HUES48 (cell line): ENCODE measurements at regions not wholly inside any gene's neighbourhood (a gene's known extent, or its start where the extent isn't known, plus 50 kb on each side); places are given as distances from the start of the nearest gene placed in this dataset.

Experiments used
- H3K27ac ChIP-seq: one replicate; pipeline ENCODE4 v1.7.0; 2013; ENCODE audit warnings: low read depth, low read length, inconsistent platforms
- H3K27me3 ChIP-seq: 2 replicates; pipeline ENCODE4 v1.6.1; 2013; ENCODE audit warnings: mild to moderate bottlenecking, low read length; ENCODE audit not compliant: control insufficient read depth, insufficient read depth
- H3K36me3 ChIP-seq: 2 replicates; pipeline ENCODE4 v1.6.1; 2013; ENCODE audit warnings: low read length; ENCODE audit not compliant: control insufficient read depth, insufficient read depth
- H3K4me1 ChIP-seq: 2 replicates; pipeline ENCODE4 v1.6.1; 2013; ENCODE audit warnings: mild to moderate bottlenecking, low read length; ENCODE audit not compliant: control insufficient read depth, insufficient read depth
- H3K4me3 ChIP-seq: 2 replicates; pipeline ENCODE4 v1.5.1; 2013; ENCODE audit warnings: mild to moderate bottlenecking, low read depth, low read length
- H3K9ac ChIP-seq: 2 replicates; pipeline ENCODE4 v1.6.1; 2013; ENCODE audit warnings: mild to moderate bottlenecking, low read depth, low read length, moderate library complexity
- H3K9me3 ChIP-seq: 2 replicates; pipeline ENCODE4 v1.6.1; 2013; ENCODE audit warnings: low read length; ENCODE audit not compliant: control insufficient read depth, insufficient read depth

DNA sequence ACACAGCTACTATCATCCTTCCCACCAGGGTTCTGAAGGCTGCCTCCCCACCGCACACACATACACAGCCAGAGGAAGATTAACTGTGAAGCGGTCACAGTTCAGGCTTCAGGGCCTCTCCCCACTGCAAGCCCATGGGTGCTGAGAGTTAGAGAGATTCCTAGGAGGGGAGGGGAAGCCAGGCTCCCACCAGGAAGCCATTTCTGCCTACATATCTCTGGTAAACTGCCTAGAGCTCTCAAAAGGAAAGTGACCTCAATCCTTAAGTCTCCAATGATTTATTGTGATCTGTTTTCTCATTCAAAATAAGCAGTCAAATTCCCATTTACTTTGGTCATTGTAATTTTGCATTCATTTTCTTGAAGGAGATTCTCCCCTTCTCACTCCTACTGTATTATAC lies 141.0 kb upstream of the BNIP2 start:
- H3K27ac ChIP-seq = no peak overlapping the region
- no peaks in the 10 kb centered on the region for H3K9me3 ChIP-seq
- H3K27me3 ChIP-seq = no peaks in the 10 kb centered on the region
- H3K36me3 ChIP-seq = no peaks in the 10 kb centered on the region
- H3K4me1 ChIP-seq = no peaks in the 10 kb centered on the region
- no peak overlapping the region for H3K4me3 ChIP-seq
- no peak overlapping the region for H3K9ac ChIP-seq

DNA sequence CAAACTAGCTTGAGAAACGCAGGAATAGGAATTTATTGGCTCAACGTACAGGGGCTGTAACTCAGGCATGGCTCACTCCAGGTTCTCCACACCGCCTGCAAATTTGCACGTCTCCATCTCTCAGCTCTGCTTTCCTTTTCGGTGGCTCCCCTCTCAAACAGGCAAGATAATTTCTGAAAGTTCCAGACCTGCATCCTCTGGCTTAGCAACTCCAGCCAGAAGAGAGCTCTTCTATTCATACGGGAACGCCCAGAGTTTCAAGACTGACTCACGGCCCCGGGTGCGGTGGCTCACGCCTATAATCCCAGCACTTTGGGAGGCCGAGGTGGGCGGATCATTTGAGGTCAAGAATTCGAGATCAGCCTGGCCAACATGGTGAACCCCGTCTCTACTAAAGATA lies 139.7 kb upstream of the BNIP2 start:
- Histone ChIP-seq H3K4me3 (no peak overlapping the region), H3K36me3 (no peaks in the 10 kb centered on the region), H3K9me3 (no peaks in the 10 kb centered on the region), H3K27ac (no peak overlapping the region), H3K4me1 (no peaks in the 10 kb centered on the region), H3K27me3 (no peaks in the 10 kb centered on the region), H3K9ac (no peak overlapping the region)

DNA sequence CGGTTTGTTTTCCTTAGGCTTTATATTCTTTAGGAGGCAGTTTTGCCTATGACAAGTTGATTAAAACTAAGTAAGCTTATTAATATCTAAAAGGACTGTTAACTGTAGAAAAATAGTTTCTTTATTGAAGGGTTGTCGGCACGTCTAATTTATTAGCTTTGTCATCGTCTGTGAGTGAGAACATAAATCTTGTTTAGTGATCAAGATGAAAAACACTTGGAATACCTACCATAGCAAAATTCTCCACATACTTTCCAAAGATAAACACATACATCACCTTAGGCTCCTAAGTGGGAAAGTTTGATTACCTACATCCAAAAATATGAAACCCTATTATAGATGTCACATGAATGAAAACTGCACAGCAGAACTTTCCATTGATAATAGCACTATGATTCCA lies 139.1 kb upstream of the BNIP2 start:
- Histone ChIP-seq H3K27me3 (no peaks in the 10 kb centered on the region), H3K4me3 (no peak overlapping the region), H3K9ac (no peak overlapping the region), H3K27ac (no peak overlapping the region), H3K36me3 (no peaks in the 10 kb centered on the region), H3K9me3 (no peaks in the 10 kb centered on the region), H3K4me1 (no peaks in the 10 kb centered on the region)

DNA sequence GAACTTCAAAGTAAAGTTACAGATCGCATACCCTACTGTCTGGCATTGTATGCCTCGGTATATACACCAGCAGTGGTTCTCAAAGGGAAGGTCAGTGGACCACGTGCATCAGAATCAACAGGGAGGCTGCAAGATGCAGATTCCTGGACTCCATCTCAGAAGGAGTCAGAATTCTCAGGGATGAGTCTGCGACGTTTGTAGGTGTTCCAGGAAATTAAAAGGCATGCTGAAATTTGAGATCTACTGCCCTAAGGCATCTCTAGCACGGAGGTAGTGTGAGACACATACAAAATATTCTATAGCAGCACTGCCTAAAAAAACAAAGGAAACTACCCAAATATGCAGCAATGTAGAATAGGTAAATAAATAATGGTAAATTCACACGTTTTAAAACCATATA lies 136.8 kb upstream of the BNIP2 start:
- H3K27ac ChIP-seq = no peak overlapping the region
- no peaks in the 10 kb centered on the region for H3K9me3 ChIP-seq
- H3K27me3 ChIP-seq = no peaks in the 10 kb centered on the region
- H3K4me1 ChIP-seq = no peaks in the 10 kb centered on the region
- no peak overlapping the region for H3K9ac ChIP-seq
- no peaks in the 10 kb centered on the region for H3K36me3 ChIP-seq
- no peak overlapping the region for H3K4me3 ChIP-seq

DNA sequence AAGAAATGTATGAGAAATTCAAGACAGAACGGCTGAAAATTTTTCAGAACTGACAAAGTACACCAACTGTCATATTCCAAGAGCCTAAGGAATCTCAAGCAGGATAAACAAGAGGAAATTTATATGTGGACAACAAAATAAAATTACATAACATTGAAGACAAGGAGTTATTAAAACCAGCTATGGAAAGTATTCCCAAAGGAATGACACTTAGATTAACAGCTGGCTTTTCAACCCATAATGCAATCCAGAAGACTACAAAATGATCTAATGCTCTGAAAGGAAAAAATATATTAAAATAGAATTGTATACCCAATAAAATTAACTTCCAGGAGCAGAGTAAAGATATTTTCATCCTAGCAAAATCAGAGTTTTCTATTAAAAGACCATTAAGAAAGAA lies 132.2 kb upstream of the BNIP2 start:
- Histone ChIP-seq H3K9ac (no peak overlapping the region), H3K4me1 (peaks cover 14% of the 10 kb centered on the region), H3K27ac (no peak overlapping the region), H3K27me3 (no peaks in the 10 kb centered on the region), H3K9me3 (no peaks in the 10 kb centered on the region), H3K36me3 (no peaks in the 10 kb centered on the region), H3K4me3 (no peak overlapping the region)

DNA sequence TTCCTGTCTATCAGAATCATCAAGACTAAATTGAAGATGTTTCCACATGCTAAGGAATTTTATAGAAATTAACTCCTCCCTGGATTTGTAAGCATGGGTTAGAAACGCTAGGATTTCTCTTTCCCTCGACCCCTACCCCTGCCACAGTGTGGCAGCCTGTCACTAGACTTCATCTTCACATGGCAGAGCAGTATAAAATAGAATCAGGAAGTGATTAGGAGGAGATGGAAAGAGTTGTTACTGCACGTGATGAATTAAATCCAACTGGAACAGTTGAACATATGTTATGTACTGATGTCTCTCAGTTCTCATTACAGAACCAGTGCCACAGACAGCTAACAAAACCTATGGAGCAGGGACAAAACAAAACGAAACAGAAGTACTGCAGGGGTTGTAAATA lies 130.0 kb upstream of the BNIP2 start:
- Histone ChIP-seq H3K4me3 (no peak overlapping the region), H3K27me3 (no peaks in the 10 kb centered on the region), H3K27ac (no peak overlapping the region), H3K9ac (no peak overlapping the region), H3K36me3 (no peaks in the 10 kb centered on the region), H3K9me3 (no peaks in the 10 kb centered on the region), H3K4me1 (peaks cover 14% of the 10 kb centered on the region)

DNA sequence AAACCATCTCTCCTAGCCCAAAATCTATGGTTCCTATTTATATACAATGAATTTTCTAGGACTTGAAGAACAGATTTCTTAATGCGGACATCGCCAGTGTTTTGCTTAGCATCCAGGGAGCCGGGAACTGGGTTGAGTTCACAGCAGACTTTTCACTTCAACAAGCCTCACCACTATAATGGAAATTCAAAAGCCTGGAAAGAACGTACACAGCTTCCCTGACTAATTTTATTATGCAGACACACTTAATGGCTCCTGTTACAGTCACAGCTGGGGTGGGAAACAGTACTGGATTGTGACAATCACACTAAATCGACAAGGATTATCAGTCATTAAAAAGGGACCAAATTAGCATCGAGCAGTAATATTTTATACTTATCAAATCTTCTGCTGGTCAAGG lies 129.2 kb upstream of the BNIP2 start:
- Histone ChIP-seq H3K27me3 (no peaks in the 10 kb centered on the region), H3K36me3 (no peaks in the 10 kb centered on the region), H3K4me1 (peaks cover 14% of the 10 kb centered on the region)

DNA sequence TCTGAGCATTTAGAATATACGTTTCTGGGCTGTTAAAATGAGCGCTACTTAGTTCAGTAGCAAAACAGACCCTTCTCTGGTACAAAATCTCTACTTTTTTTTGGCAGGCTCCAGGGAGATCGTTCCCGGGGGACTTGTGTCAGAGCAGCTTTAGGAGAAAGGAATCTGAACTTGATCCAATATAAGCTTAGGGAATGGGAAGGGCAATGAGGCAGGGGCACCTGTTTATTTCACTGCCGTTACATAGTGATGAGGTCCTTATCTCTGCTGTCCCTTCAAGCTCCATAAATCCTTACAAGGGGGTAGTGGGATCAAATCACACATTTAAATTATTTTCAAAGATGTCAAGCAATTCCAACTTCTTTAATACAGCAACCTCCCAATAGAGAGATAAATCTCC lies 128.7 kb upstream of the BNIP2 start:
- H3K27me3 ChIP-seq = no peaks in the 10 kb centered on the region
- no peaks in the 10 kb centered on the region for H3K36me3 ChIP-seq
- H3K9me3 ChIP-seq = no peaks in the 10 kb centered on the region
- H3K4me3 ChIP-seq = no peak overlapping the region
- H3K9ac ChIP-seq = no peak overlapping the region
- H3K4me1 ChIP-seq = peaks cover 14% of the 10 kb centered on the region
- no peak overlapping the region for H3K27ac ChIP-seq

More for the DNA sequence above, 129.2 kb upstream of the BNIP2 start:
- Histone ChIP-seq H3K9me3 (no peaks in the 10 kb centered on the region), H3K9ac (no peak overlapping the region), H3K4me3 (no peak overlapping the region), H3K27ac (no peak overlapping the region)

DNA sequence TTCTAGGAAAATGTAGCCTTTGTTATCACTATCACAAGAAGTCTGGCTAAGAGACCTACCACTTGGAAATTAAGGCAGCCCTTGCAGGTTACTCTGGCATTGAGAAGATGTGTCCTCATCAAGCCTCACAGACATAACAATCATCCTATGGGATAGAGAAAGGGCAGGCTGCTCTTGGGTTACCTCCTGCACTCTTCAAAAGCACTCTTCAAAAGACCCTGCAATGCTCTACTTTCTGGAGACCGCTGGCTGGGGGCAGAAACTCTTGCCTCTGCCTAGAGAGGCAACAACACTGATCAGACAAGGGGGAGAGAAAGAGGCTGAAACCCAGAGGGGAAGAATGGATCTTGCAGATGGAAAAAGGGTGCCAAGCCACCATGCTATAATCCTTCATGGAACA lies 127.9 kb upstream of the BNIP2 start:
- Histone ChIP-seq H3K4me1 (peaks cover 22% of the 10 kb centered on the region), H3K9ac (no peak overlapping the region), H3K4me3 (no peak overlapping the region), H3K27me3 (no peaks in the 10 kb centered on the region), H3K9me3 (no peaks in the 10 kb centered on the region), H3K27ac (no peak overlapping the region), H3K36me3 (no peaks in the 10 kb centered on the region)

DNA sequence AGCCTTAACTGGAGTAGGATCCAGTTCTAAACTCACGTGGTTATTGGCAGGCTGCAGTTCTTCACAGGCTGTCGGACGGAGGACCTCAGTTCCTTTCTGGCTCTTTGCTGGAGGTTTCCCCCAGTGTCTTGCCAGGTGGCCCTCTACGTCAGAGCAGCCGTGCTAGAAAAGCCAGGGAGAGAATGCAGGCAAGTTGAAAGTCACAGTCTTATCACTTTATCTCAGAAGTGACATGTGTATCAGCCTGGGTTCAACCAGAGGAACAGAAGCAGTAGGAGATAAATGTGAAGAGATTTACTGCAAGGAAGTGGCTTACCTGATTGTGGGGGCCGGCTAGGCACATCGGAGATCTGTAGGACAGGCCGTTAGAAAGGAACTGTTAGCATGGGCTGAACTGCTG lies 125.3 kb upstream of the BNIP2 start:
- H3K27me3 ChIP-seq = no peaks in the 10 kb centered on the region

DNA sequence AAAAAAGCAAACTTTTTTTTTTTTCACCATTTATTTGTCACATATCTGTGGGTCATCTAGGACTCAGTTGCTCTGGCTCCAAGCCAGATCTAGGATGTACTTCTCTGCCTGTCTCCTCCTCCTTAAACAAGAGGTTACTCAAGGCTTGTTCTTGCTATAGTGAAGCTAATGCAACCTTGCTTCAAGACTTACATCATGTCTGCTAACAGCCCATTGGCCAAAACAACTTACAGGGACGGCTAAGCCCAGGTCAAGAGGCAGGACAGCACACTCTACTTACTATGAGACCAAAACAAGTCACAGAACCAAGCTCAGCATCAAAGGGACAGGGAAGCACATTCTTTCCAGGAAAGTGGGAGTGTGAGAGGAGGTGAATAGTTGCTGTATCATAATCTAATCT lies 123.8 kb upstream of the BNIP2 start:
- no peak overlapping the region for H3K9ac ChIP-seq
- H3K27ac ChIP-seq = no peak overlapping the region
- H3K4me1 ChIP-seq = peaks cover 14% of the 10 kb centered on the region
- no peaks in the 10 kb centered on the region for H3K9me3 ChIP-seq
- H3K36me3 ChIP-seq = no peaks in the 10 kb centered on the region
- H3K27me3 ChIP-seq = no peaks in the 10 kb centered on the region
- H3K4me3 ChIP-seq = no peak overlapping the region

More for the DNA sequence above, 125.3 kb upstream of the BNIP2 start:
- peaks cover 25% of the 10 kb centered on the region for H3K4me1 ChIP-seq
- no peak overlapping the region for H3K27ac ChIP-seq
- no peak overlapping the region for H3K9ac ChIP-seq
- H3K9me3 ChIP-seq = no peaks in the 10 kb centered on the region
- H3K4me3 ChIP-seq = no peak overlapping the region
- H3K36me3 ChIP-seq = no peaks in the 10 kb centered on the region

DNA sequence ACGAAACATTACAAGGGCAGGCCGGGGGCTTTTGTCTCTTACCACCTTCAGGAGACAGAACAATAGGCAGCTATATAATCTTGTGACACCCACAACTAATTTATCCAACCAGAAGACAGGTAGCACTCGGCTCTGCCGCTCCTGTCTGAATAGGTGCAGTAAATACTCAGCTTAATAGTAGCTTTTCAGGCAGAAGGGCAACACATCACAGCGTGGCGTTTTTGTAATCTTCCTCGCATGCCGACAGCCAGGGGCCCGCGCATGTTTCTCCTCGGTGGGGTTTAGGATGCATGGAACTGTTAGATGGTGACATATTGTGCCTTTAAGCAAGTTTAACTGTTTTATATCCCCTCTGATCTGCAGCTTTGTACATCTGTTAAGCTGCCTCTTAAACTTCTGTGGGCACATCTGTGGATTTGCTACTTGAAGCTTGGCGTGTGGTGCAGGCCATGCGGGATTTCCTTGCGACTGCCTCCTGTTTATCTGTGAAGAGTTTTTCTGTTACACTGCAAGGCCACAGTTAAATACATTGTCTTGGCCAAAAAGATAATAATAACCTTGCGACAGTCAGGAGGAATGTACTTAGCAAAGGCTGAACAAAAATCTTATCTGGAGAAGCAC lies 123.2 kb upstream of the BNIP2 start:
- Histone ChIP-seq H3K4me3 (no peak overlapping the region), H3K9ac (no peak overlapping the region), H3K4me1 (peaks cover 11% of the 10 kb centered on the region), H3K36me3 (no peaks in the 10 kb centered on the region), H3K27ac (no peak overlapping the region), H3K9me3 (no peaks in the 10 kb centered on the region), H3K27me3 (no peaks in the 10 kb centered on the region)
